ENCODE measurements at regions not wholly inside any gene's neighbourhood (a gene's known extent, or its start where the extent isn't known, plus 50 kb on each side); places are given as distances from the start of the nearest gene placed in this dataset.

- TF ChIP-seq HDAC2 (IDR thresholded peaks at IDR 0.05; ENCODE audit: borderline replicate concordance in 1 of 2, low read depth in 2 of 2, low read length in 2 of 2) = no peak
- no peak for TF ChIP-seq NRF1 (IDR thresholded peaks at IDR 0.05; ENCODE audit: low read depth, low read length)
- TF ChIP-seq HDAC6 (IDR thresholded peaks at IDR 0.05; ENCODE audit: low read depth, low read length) = no peak
- no peak for TF ChIP-seq YY1 (IDR thresholded peaks at IDR 0.05; ENCODE audit: low read depth, low read length)
Observed at GRCh38 chr5:12799165-12799564, 894.9 kb upstream of the CTNND2 start (continued).

Measured in H1 (cell line).